ENCODE measurements at regions not wholly inside any gene's neighbourhood (a gene's known extent, or its start where the extent isn't known, plus 50 kb on each side); places are given as distances from the start of the nearest gene placed in this dataset.

GRCh38 chr12:90407841-90408240, 547.1 kb downstream of the CCER1 start:
- no peak for TF ChIP-seq EP300 (IDR thresholded peaks at IDR 0.05; ENCODE audit: low read depth)
- TF ChIP-seq, protein P1, sequence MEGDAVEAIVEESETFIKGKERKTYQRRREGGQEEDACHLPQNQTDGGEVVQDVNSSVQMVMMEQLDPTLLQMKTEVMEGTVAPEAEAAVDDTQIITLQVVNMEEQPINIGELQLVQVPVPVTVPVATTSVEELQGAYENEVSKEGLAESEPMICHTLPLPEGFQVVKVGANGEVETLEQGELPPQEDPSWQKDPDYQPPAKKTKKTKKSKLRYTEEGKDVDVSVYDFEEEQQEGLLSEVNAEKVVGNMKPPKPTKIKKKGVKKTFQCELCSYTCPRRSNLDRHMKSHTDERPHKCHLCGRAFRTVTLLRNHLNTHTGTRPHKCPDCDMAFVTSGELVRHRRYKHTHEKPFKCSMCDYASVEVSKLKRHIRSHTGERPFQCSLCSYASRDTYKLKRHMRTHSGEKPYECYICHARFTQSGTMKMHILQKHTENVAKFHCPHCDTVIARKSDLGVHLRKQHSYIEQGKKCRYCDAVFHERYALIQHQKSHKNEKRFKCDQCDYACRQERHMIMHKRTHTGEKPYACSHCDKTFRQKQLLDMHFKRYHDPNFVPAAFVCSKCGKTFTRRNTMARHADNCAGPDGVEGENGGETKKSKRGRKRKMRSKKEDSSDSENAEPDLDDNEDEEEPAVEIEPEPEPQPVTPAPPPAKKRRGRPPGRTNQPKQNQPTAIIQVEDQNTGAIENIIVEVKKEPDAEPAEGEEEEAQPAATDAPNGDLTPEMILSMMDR (IDR thresholded peaks at IDR 0.05): no peak
- TF ChIP-seq POLR2A (IDR thresholded peaks at IDR 0.05): no peak

All from transverse colon (tissue), 3 donors.